IPS-NIHi7 (cell line): ENCODE measurements at regions not wholly inside any gene's neighbourhood (a gene's known extent, or its start where the extent isn't known, plus 50 kb on each side); places are given as distances from the start of the nearest gene placed in this dataset.
"Not testable (repeated sequence)": the region's sequence is repeated elsewhere in the genome, so short reads cannot be mapped to it uniquely, and the experiment has no call there.

Experiments used
- DNase-seq: peaks from one replicate; pipeline ENCODE4 v3.0.0; 2012; ENCODE audit warnings: mixed read lengths; ENCODE audit errors: extremely low spot score

GRCh38 chr21:34271189-34271851, 92.5 kb upstream of the KCNE2 start:
- no peak for DNase-seq

GRCh38 chr21:34272321-34272720, 91.5 kb upstream of the KCNE2 start:
- DNase-seq: no peak

- DNase-seq: no peak
Measured at GRCh38 chr21:34274001-34274400, 89.8 kb upstream of the KCNE2 start.

GRCh38 chr21:34276711-34277425, 86.9 kb upstream of the KCNE2 start:
- DNase-seq: no peak

- DNase-seq: no peak
Measured at GRCh38 chr21:34278451-34278850, 85.4 kb upstream of the KCNE2 start.

- no peak for DNase-seq
Measured at GRCh38 chr21:34279285-34279684, 84.5 kb upstream of the KCNE2 start.

- no peak for DNase-seq
Measured at GRCh38 chr21:34279883-34280282, 83.9 kb upstream of the KCNE2 start.

GRCh38 chr21:34280389-34280795, 83.4 kb upstream of the KCNE2 start:
- no peak for DNase-seq

GRCh38 chr21:34280959-34281358, 82.8 kb upstream of the KCNE2 start:
- DNase-seq: no peak

GRCh38 chr21:34282223-34282622, 81.6 kb upstream of the KCNE2 start:
- DNase-seq: no peak

- no peak for DNase-seq
Measured at GRCh38 chr21:34284666-34285065, 79.1 kb upstream of the KCNE2 start.

- not testable (repeated sequence) for DNase-seq
Measured at GRCh38 chr21:34288042-34288441, 75.8 kb upstream of the KCNE2 start.

- DNase-seq: no peak
Measured at GRCh38 chr21:34289856-34290255, 74.0 kb upstream of the KCNE2 start.

- DNase-seq: no peak
Measured at GRCh38 chr21:34296878-34297277, 66.9 kb upstream of the KCNE2 start.

- no peak for DNase-seq
Measured at GRCh38 chr21:34298534-34299167, 65.2 kb upstream of the KCNE2 start.

GRCh38 chr21:34299168-34299539, 64.7 kb upstream of the KCNE2 start:
- no peak for DNase-seq

- no peak for DNase-seq
Measured at GRCh38 chr21:34302521-34302920, 61.3 kb upstream of the KCNE2 start.

GRCh38 chr21:34305605-34306604, 57.9 kb upstream of the KCNE2 start:
- no peak for DNase-seq

- DNase-seq: no peak
Measured at GRCh38 chr21:34307991-34308532, 55.7 kb upstream of the KCNE2 start.

- DNase-seq: no peak
Measured at GRCh38 chr21:34311561-34312330, 52.1 kb upstream of the KCNE2 start.

- peak; percentile 22 for DNase-seq
Measured at GRCh38 chr21:34313116-34313515, 50.7 kb upstream of the KCNE2 start.
